GM12878 (cell line): ENCODE measurements at regions not wholly inside any gene's neighbourhood (a gene's known extent, or its start where the extent isn't known, plus 50 kb on each side); places are given as distances from the start of the nearest gene placed in this dataset.

Experiments
- ATAC-seq: fragments of 200-7000 bp; cut with Tn5 transposase; 3 replicates; pipeline ENCODE4 v1.9.1; 2020; ENCODE audit warnings: mild to moderate bottlenecking, moderate library complexity
- BruUV-seq: library from RNA; stranded (reverse); fragments of 400-500 nt; replicated peaks from 2 replicates; lab custom pipeline; 2021; lab: Mats Ljungman, UMichigan
- CTCF ChIA-PET: fragments of 300-600 bp; sonication (Branson Sonifier 250); formaldehyde crosslinking; extraction: SDS; loops from one replicate; lab custom pipeline; 2021; ENCODE audit warnings: inconsistent platforms; lab: Yijun Ruan, JAX
- POLR2A ChIA-PET: fragments of 350-600 bp; formaldehyde crosslinking; extraction: SDS; loops from one replicate; lab custom pipeline; 2021; ENCODE audit warnings: inconsistent platforms; lab: Charles Lee
- RAD21 ChIA-PET: fragments of 300-600 bp; sonication (Branson Sonifier 250); formaldehyde crosslinking; loops from one replicate; lab custom pipeline; 2023; ENCODE audit warnings: antibody characterized with exemption; ENCODE audit not compliant: unreplicated experiment; lab: Charles Lee
- SMC1A ChIA-PET: fragments of 300-600 bp; sonication (Branson Sonifier 250); formaldehyde crosslinking; loops from one replicate; lab custom pipeline; 2023; ENCODE audit not compliant: unreplicated experiment, uncharacterized antibody; lab: Charles Lee
- DNase-seq: peaks from one replicate; pipeline ENCODE4 v3.0.0-alpha.2; 2011; ENCODE audit warnings: low read depth, low spot score
- FAIRE-seq: peaks from 3 replicates; lab custom pipeline; 2011; peaks lifted over from hg19 to GRCh38; lab: Jason Lieb, UNC
- H2AFZ ChIP-seq: 2 replicates; pipeline ENCODE4 v1.6.0; 2011; ENCODE audit warnings: low read depth, low read length, control low read depth; ENCODE audit not compliant: control insufficient read depth
- H3K27ac ChIP-seq: 2 replicates; pipeline ENCODE4 v1.5.1; 2011; ENCODE audit warnings: control low read depth; ENCODE audit not compliant: control insufficient read depth, insufficient read depth
- H3K27me3 ChIP-seq, 2 experiments: replicated peaks in 1 of 2; 2 replicates each; pipeline versions ENCODE4 v1.6.0 to v1.6.1; 2011; ENCODE audit warnings: low read length in 1 of 2; ENCODE audit not compliant: control insufficient read depth in 2 of 2, insufficient read depth in 2 of 2
- H3K36me3 ChIP-seq, 2 experiments: 2 replicates each; pipeline ENCODE4 v1.5.1; 2011; ENCODE audit warnings: low read length in 1 of 2; ENCODE audit not compliant: control insufficient read depth in 2 of 2, insufficient read depth in 2 of 2
- H3K4me1 ChIP-seq: 2 replicates; pipeline ENCODE4 v1.6.1; 2011; ENCODE audit warnings: mild to moderate bottlenecking, low read length, moderate library complexity, mixed read lengths; ENCODE audit not compliant: control insufficient read depth, insufficient read depth
- H3K4me2 ChIP-seq: 2 replicates; pipeline ENCODE4 v1.6.0; 2011; ENCODE audit warnings: control low read depth; ENCODE audit not compliant: control insufficient read depth, insufficient read depth
- H3K4me3 ChIP-seq: fragments of 200-600 bp; sonication (generic); 2 replicates; pipeline ENCODE4 v1.5.1; 2016
- H3K79me2 ChIP-seq: 2 replicates; pipeline ENCODE4 v1.6.0; 2011; ENCODE audit warnings: low read length; ENCODE audit not compliant: control insufficient read depth, insufficient read depth
- H3K9ac ChIP-seq: 2 replicates; pipeline ENCODE4 v1.8.0; 2011; ENCODE audit warnings: low read length, control low read depth, mixed read lengths; ENCODE audit not compliant: control insufficient read depth, insufficient read depth
- H3K9me3 ChIP-seq: replicated peaks from 3 replicates; pipeline ENCODE4 v1.5.1; 2011; ENCODE audit warnings: mild to moderate bottlenecking, low read length; ENCODE audit not compliant: control insufficient read depth, insufficient read depth
- H4K20me1 ChIP-seq: 2 replicates; pipeline ENCODE4 v1.6.0; 2011; ENCODE audit not compliant: control insufficient read depth, insufficient read depth
- CBX5 ChIP-seq: sonication (generic); IDR thresholded peaks from 2 replicates; pipeline ENCODE4 v1.6.1; 2016; ENCODE audit warnings: low read depth, moderate library complexity, mild to moderate bottlenecking, inconsistent platforms
- EED ChIP-seq: sonication (generic); IDR thresholded peaks from 2 replicates; pipeline ENCODE4 v1.6.1; 2016; ENCODE audit warnings: antibody characterized with exemption, low read depth
- ELK1 ChIP-seq: IDR thresholded peaks from 2 replicates; pipeline ENCODE4 v1.6.1; 2012; ENCODE audit warnings: low read depth, low read length, improper control_type of control experiment
- GABPA ChIP-seq: IDR thresholded peaks from 2 replicates; pipeline ENCODE4 v1.6.1; 2014; ENCODE audit warnings: antibody characterized with exemption, low read depth, mild to moderate bottlenecking, inconsistent platforms
- IRF4 ChIP-seq: IDR thresholded peaks from 2 replicates; pipeline ENCODE4 v1.6.1; 2011; ENCODE audit warnings: low read depth, low read length
- JUNB ChIP-seq: IDR thresholded peaks from 2 replicates; pipeline ENCODE4 v1.6.1; 2016; ENCODE audit warnings: antibody characterized with exemption, mild to moderate bottlenecking
- KLF5 ChIP-seq: fragments of 450-650 bp; IDR thresholded peaks from 2 replicates; pipeline ENCODE4 v1.6.1; 2014; ENCODE audit warnings: mild to moderate bottlenecking; ENCODE audit not compliant: partially characterized antibody
- MYB ChIP-seq: fragments of 150-350 bp; IDR thresholded peaks from 2 replicates; pipeline ENCODE4 v1.6.1; 2014; ENCODE audit warnings: mild to moderate bottlenecking, low read depth, low read length, borderline replicate concordance
- NFIC ChIP-seq: IDR thresholded peaks from 2 replicates; pipeline ENCODE4 v1.6.1; 2012; ENCODE audit warnings: low read depth, mild to moderate bottlenecking, inconsistent platforms, low read length, moderate library complexity
- NFXL1 ChIP-seq: fragments of 450-650 bp; IDR thresholded peaks from 2 replicates; pipeline ENCODE4 v1.6.1; 2017; ENCODE audit warnings: antibody characterized with exemption, mild to moderate bottlenecking, borderline replicate concordance
- RB1 ChIP-seq: fragments of 450-650 bp; formaldehyde crosslinking; IDR thresholded peaks from 2 replicates; pipeline ENCODE4 v1.6.1; 2017; ENCODE audit warnings: mild to moderate bottlenecking, borderline replicate concordance
- RBBP5 ChIP-seq: fragments of 200-600 bp; sonication (generic); conservative IDR thresholded peaks from 2 replicates; pipeline ENCODE4 v1.6.1; 2016
- RCOR1 ChIP-seq: conservative IDR thresholded peaks from 2 replicates; pipeline ENCODE4 v1.6.1; 2012; ENCODE audit warnings: low read depth, low read length, improper control_type of control experiment
- RELA ChIP-seq: fragments of 450-650 bp; IDR thresholded peaks from 2 replicates; pipeline ENCODE4 v1.8.0; 2014; ENCODE audit warnings: borderline replicate concordance; ENCODE audit not compliant: partially characterized antibody
- SMARCA5 ChIP-seq: fragments of 450-650 bp; IDR thresholded peaks from 2 replicates; pipeline ENCODE4 v1.6.1; 2017; ENCODE audit warnings: mild to moderate bottlenecking
- SPI1 ChIP-seq: IDR thresholded peaks from 2 replicates; pipeline ENCODE4 v1.6.1; 2011; ENCODE audit warnings: low read depth, mild to moderate bottlenecking, low read length, moderate library complexity, borderline replicate concordance; ENCODE audit not compliant: insufficient read depth
- SREBF2 ChIP-seq: IDR thresholded peaks from 2 replicates; pipeline ENCODE4 v1.6.1; 2012; ENCODE audit warnings: mild to moderate bottlenecking, low read length
- STAT3 ChIP-seq: IDR thresholded peaks from 2 replicates; pipeline ENCODE4 v1.6.1; 2011; ENCODE audit warnings: low read depth, low read length, improper control_type of control experiment
- WGBS: methylation state at CpG from one replicate; pipeline ENCODE4 v1.1.6; 2016; ENCODE audit warnings: low lambda C conversion rate; ENCODE audit not compliant: insufficient replicate concordance, insufficient coverage; ENCODE audit errors: missing lambda C conversion rate; 5-methylcytosine and 5-hydroxymethylcytosine counted together
- in situ Hi-C: fragments of 300-500 bp; cut with MboI; formaldehyde crosslinking; loops from 9 replicates; pipeline ENCODE4 v1.14.3; 2018; ENCODE audit warnings: mixed read lengths
- intact Hi-C: fragments of 100-400 bp; cut with micrococcal nuclease; formaldehyde crosslinking; loops from one replicate; pipeline ENCODE4 v1.14.2; 2022; ENCODE audit not compliant: unreplicated experiment

- intact Hi-C loops (no loop called here), in situ Hi-C loops (no loop called here)
- RAD21 ChIA-PET, result no interaction called here
- SMC1A ChIA-PET, result no interaction called here
- FAIRE-seq (no peak), DNase-seq (no peak), ATAC-seq (no peak)
- CTCF ChIA-PET, result no interaction called here
- H3K27ac ChIP-seq, result no peak overlapping the region
- no peaks in the 10 kb centered on the region for H3K36me3 ChIP-seq
- POLR2A ChIA-PET, result no interaction called here
- no peaks in the 10 kb centered on the region for H3K27me3 ChIP-seq
- no peak overlapping the region for H2AFZ ChIP-seq
- H3K9ac ChIP-seq, result no peak overlapping the region
- no peak overlapping the region for H3K4me2 ChIP-seq
- TF ChIP-seq RCOR1 (no peak), SPI1 (peak; percentile 30; the same call in 1 of the 2 replicates), NFXL1 (no peak), SREBF2 (no peak), GABPA (no peak)
- H3K9me3 ChIP-seq, result no peaks in the 10 kb centered on the region
- WGBS, result 11% methylated on average over 6 of the region's 6 CpGs
- no peaks in the 10 kb centered on the region for H3K4me1 ChIP-seq
- H4K20me1 ChIP-seq, result no peaks in the 10 kb centered on the region
- no peak overlapping the region; the same call in 1 of the 2 replicates for H3K4me3 ChIP-seq
- no TSS peak for BruUV-seq
- H3K79me2 ChIP-seq, result no peaks in the 10 kb centered on the region
Observed at GRCh38 chr4:52260514-52261210, 209.6 kb downstream of the SPATA18 start.

GRCh38 chr4:52263607-52264006 is 212.5 kb downstream of the SPATA18 start:
- Histone ChIP-seq H2AFZ (no peak overlapping the region), H3K4me3 (no peak overlapping the region), H3K36me3 (no peaks in the 10 kb centered on the region), H4K20me1 (no peaks in the 10 kb centered on the region), H3K4me2 (no peak overlapping the region), H3K4me1 (no peaks in the 10 kb centered on the region), H3K9ac (no peak overlapping the region), H3K27ac (no peak overlapping the region), H3K27me3 (no peaks in the 10 kb centered on the region), H3K79me2 (no peaks in the 10 kb centered on the region), H3K9me3 (no peaks in the 10 kb centered on the region)
- TF ChIP-seq RB1 (no peak), KLF5 (no peak), NFIC (no peak), ELK1 (no peak), IRF4 (no peak), RBBP5 (no peak), JUNB (no peak), EED (no peak), RELA (no peak), CBX5 (no peak), MYB (no peak), SMARCA5 (no peak), STAT3 (no peak)
- intact Hi-C loops, result no loop called here
- ChIA-PET CTCF (no interaction called here), POLR2A (no interaction called here), SMC1A (no interaction called here), RAD21 (no interaction called here)
- in situ Hi-C loops, result no loop called here
- ATAC-seq, result no peak
- no peak for DNase-seq
- BruUV-seq, result no TSS peak
- no peak for FAIRE-seq
